Mesothelial cell of epicardium (in vitro differentiated cells): ENCODE measurements at regions not wholly inside any gene's neighbourhood (a gene's known extent, or its start where the extent isn't known, plus 50 kb on each side); places are given as distances from the start of the nearest gene placed in this dataset.
"Not testable (repeated sequence)": the region's sequence is repeated elsewhere in the genome, so short reads cannot be mapped to it uniquely, and the experiment has no call there.

Source experiments
- DNase-seq, 2 experiments: peaks; one replicate each; pipeline ENCODE4 v3.0.0; 2021; ENCODE audit warnings: low spot score in 2 of 2; ENCODE audit not compliant: unreplicated experiment in 2 of 2
- H3K27ac Mint-ChIP-seq: 2 replicates; pipeline ENCODE4 v1.8.0; 2021; ENCODE audit warnings: mixed read lengths
- H3K27me3 Mint-ChIP-seq: 2 replicates; pipeline ENCODE4 v1.8.0; 2021; ENCODE audit warnings: low read depth, mixed read lengths
- H3K36me3 Mint-ChIP-seq: 2 replicates; pipeline ENCODE4 v1.8.0; 2021; ENCODE audit warnings: mixed read lengths
- H3K4me1 Mint-ChIP-seq: 2 replicates; pipeline ENCODE4 v1.8.0; 2021; ENCODE audit warnings: mixed read lengths
- H3K4me3 Mint-ChIP-seq: 2 replicates; pipeline ENCODE4 v1.8.0; 2021; ENCODE audit warnings: mild to moderate bottlenecking, moderate library complexity, mixed read lengths
- H3K9me3 Mint-ChIP-seq: 2 replicates; pipeline ENCODE4 v1.8.0; 2021; ENCODE audit warnings: mixed read lengths
- CTCF ChIP-seq: fragments of 200-600 bp; sonication (generic); IDR thresholded peaks from one replicate; pipeline ENCODE4 v1.5.0; 2021; ENCODE audit warnings: antibody characterized with exemption; ENCODE audit not compliant: unreplicated experiment

GRCh38 chr2:76697439-76697838, 824.7 kb downstream of the LRRTM4 start:
- H3K4me1 Mint-ChIP-seq: not testable (repeated sequence)

GRCh38 chr2:76692908-76693307, 829.3 kb downstream of the LRRTM4 start:
- no peak for DNase-seq
- no peak for TF ChIP-seq CTCF
- H3K4me1 Mint-ChIP-seq: no peaks in the 10 kb centered on the region
- H3K9me3 Mint-ChIP-seq: no peaks in the 10 kb centered on the region
- no peak overlapping the region for H3K4me3 Mint-ChIP-seq
- H3K27ac Mint-ChIP-seq: no peak overlapping the region
- H3K27me3 Mint-ChIP-seq: no peaks in the 10 kb centered on the region
- H3K36me3 Mint-ChIP-seq: no peaks in the 10 kb centered on the region

More at GRCh38 chr2:76697439-76697838, 824.7 kb downstream of the LRRTM4 start:
- H3K9me3 Mint-ChIP-seq, H3K27me3 Mint-ChIP-seq, H3K36me3 Mint-ChIP-seq, DNase-seq, H3K4me3 Mint-ChIP-seq, H3K27ac Mint-ChIP-seq: not testable (repeated sequence)

GRCh38 chr2:76688732-76689131, 833.4 kb downstream of the LRRTM4 start:
- no peaks in the 10 kb centered on the region for H3K27me3 Mint-ChIP-seq
- H3K4me3 Mint-ChIP-seq: no peak overlapping the region
- TF ChIP-seq CTCF: no peak
- H3K4me1 Mint-ChIP-seq: peaks cover 8% of the 10 kb centered on the region
- H3K9me3 Mint-ChIP-seq: no peaks in the 10 kb centered on the region
- H3K36me3 Mint-ChIP-seq: no peaks in the 10 kb centered on the region
- H3K27ac Mint-ChIP-seq: no peak overlapping the region
- DNase-seq: no peak

GRCh38 chr2:76687923-76688322, 834.3 kb downstream of the LRRTM4 start:
- Mint-ChIP-seq H3K9me3 (no peaks in the 10 kb centered on the region), H3K4me1 (peaks cover 8% of the 10 kb centered on the region), H3K36me3 (no peaks in the 10 kb centered on the region), H3K27ac (no peak overlapping the region), H3K27me3 (no peaks in the 10 kb centered on the region), H3K4me3 (no peak overlapping the region)
- TF ChIP-seq CTCF: no peak
- DNase-seq: no peak

- H3K36me3 Mint-ChIP-seq: no peaks in the 10 kb centered on the region
- no peaks in the 10 kb centered on the region for H3K27me3 Mint-ChIP-seq
- no peak overlapping the region for H3K27ac Mint-ChIP-seq
- no peak for DNase-seq
- TF ChIP-seq CTCF: no peak
- H3K9me3 Mint-ChIP-seq: peaks cover 3% of the 10 kb centered on the region
- H3K4me1 Mint-ChIP-seq: peaks cover 8% of the 10 kb centered on the region
- H3K4me3 Mint-ChIP-seq: no peak overlapping the region
These were observed 837.4 kb downstream of the LRRTM4 start for GRCh38 chr2:76684756-76685155.

GRCh38 chr2:76679025-76679396, 843.2 kb downstream of the LRRTM4 start:
- no peak for TF ChIP-seq CTCF
- peaks cover 3% of the 10 kb centered on the region for H3K4me1 Mint-ChIP-seq
- H3K27me3 Mint-ChIP-seq: no peaks in the 10 kb centered on the region
- H3K4me3 Mint-ChIP-seq: no peak overlapping the region
- H3K36me3 Mint-ChIP-seq: no peaks in the 10 kb centered on the region
- no peak for DNase-seq
- peaks cover 3% of the 10 kb centered on the region for H3K9me3 Mint-ChIP-seq
- no peak overlapping the region for H3K27ac Mint-ChIP-seq
